ENCODE measurements at regions not wholly inside any gene's neighbourhood (a gene's known extent, or its start where the extent isn't known, plus 50 kb on each side); places are given as distances from the start of the nearest gene placed in this dataset.

- peaks cover 16% of the 10 kb centered on the region for H3K9me3 ChIP-seq (ENCODE audit: low read length)
- no peaks in the 10 kb centered on the region for H3F3A ChIP-seq (ENCODE audit: low read length, unreplicated experiment)
- peaks cover 12% of the 10 kb centered on the region for H3K4me1 ChIP-seq (ENCODE audit: insufficient read depth, low read length)
- ChIA-PET CTCF (no interaction called here), POLR2A (ENCODE audit: unreplicated experiment) (no interaction called here)
- H3K9me2 ChIP-seq (replicated peaks; ENCODE audit: low read length) = no peaks in the 10 kb centered on the region
- no peaks in the 10 kb centered on the region for H3K27me3 ChIP-seq (ENCODE audit: low read length)
- DNase-seq = peak; percentile 38
- no peaks in the 10 kb centered on the region for H3K36me3 ChIP-seq (ENCODE audit: low read depth, low read length)
- ATAC-seq = no peak
- no TSS peak for BruUV-seq (replicated peaks)
- no peak for TF ChIP-seq EZH2 (IDR thresholded peaks at IDR 0.05; ENCODE audit: low read length, unreplicated experiment)
- no peak for TF ChIP-seq EZH2phosphoT487 (IDR thresholded peaks at IDR 0.05; ENCODE audit: borderline replicate concordance, low read length)
- TF ChIP-seq CTCF (conservative IDR thresholded peaks at IDR 0.05; ENCODE audit: low read depth, low read length) = no peak
- H3K4me2 ChIP-seq (ENCODE audit: low read length) = no peak overlapping the region
- H3K9ac ChIP-seq (ENCODE audit: low read length) = no peak overlapping the region
- no peak overlapping the region for H3K27ac ChIP-seq (ENCODE audit: low read length)
- intact Hi-C loops (cut with micrococcal nuclease) = no loop called here
- H3K4me3 ChIP-seq (ENCODE audit: low read length) = no peak overlapping the region
- H2AFZ ChIP-seq (ENCODE audit: low read length) = no peak overlapping the region
- no peaks in the 10 kb centered on the region for H4K20me1 ChIP-seq (ENCODE audit: low read length)
- no peaks in the 10 kb centered on the region for H3K79me2 ChIP-seq (ENCODE audit: low read length)
Observed at GRCh38 chr11:91935120-91935519, 289.5 kb upstream of the FAT3 start.

- no peak for ATAC-seq
- POLR2A ChIA-PET (ENCODE audit: unreplicated experiment) = no interaction called here
Observed at GRCh38 chr11:91932151-91932821, 292.3 kb upstream of the FAT3 start.

GRCh38 chr11:91927448-91927847, 297.2 kb upstream of the FAT3 start:
- ATAC-seq (no peak), DNase-seq (no peak)
- H3K9me3 ChIP-seq (ENCODE audit: low read length) = no peaks in the 10 kb centered on the region; the same call in 1 of the 2 replicates
- H3K27ac ChIP-seq (ENCODE audit: low read length) = no peak overlapping the region
- intact Hi-C loops (cut with micrococcal nuclease) = no loop called here
- no peaks in the 10 kb centered on the region for H3K27me3 ChIP-seq (ENCODE audit: low read length)
- H3K9me2 ChIP-seq (replicated peaks; ENCODE audit: low read length) = no peaks in the 10 kb centered on the region
- H3F3A ChIP-seq (ENCODE audit: low read length, unreplicated experiment) = no peaks in the 10 kb centered on the region
- ChIA-PET CTCF (no interaction called here), POLR2A (ENCODE audit: unreplicated experiment) (no interaction called here)
- no peaks in the 10 kb centered on the region for H4K20me1 ChIP-seq (ENCODE audit: low read length)
- no peak overlapping the region for H3K9ac ChIP-seq (ENCODE audit: low read length)
- H2AFZ ChIP-seq (ENCODE audit: low read length) = no peak overlapping the region
- H3K4me3 ChIP-seq (ENCODE audit: low read length) = no peak overlapping the region
- no TSS peak for BruUV-seq (replicated peaks)
- peaks cover 8% of the 10 kb centered on the region for H3K4me1 ChIP-seq (ENCODE audit: insufficient read depth, low read length)
- no peaks in the 10 kb centered on the region for H3K79me2 ChIP-seq (ENCODE audit: low read length)
- no peaks in the 10 kb centered on the region for H3K36me3 ChIP-seq (ENCODE audit: low read depth, low read length)
- TF ChIP-seq CTCF (conservative IDR thresholded peaks at IDR 0.05; ENCODE audit: low read depth, low read length) (no peak), EZH2phosphoT487 (IDR thresholded peaks at IDR 0.05; ENCODE audit: borderline replicate concordance, low read length) (no peak), EZH2 (IDR thresholded peaks at IDR 0.05; ENCODE audit: low read length, unreplicated experiment) (no peak)
- H3K4me2 ChIP-seq (ENCODE audit: low read length) = no peak overlapping the region

More at GRCh38 chr11:91932151-91932821, 292.3 kb upstream of the FAT3 start:
- H3K79me2 ChIP-seq (ENCODE audit: low read length) = no peaks in the 10 kb centered on the region
- peak overlapping the region; percentile 66 for H3K4me2 ChIP-seq (ENCODE audit: low read length)
- no TSS peak for BruUV-seq (replicated peaks)
- 0 out of 2 replicates have a peak overlapping the region, but pooled peaks have one; percentile 19 for H2AFZ ChIP-seq (ENCODE audit: low read length)
- H3K36me3 ChIP-seq (ENCODE audit: low read depth, low read length) = no peaks in the 10 kb centered on the region
- H3K27ac ChIP-seq (ENCODE audit: low read length) = peak overlapping the region; percentile 39
- H3K9ac ChIP-seq (ENCODE audit: low read length) = no peak overlapping the region
- H3F3A ChIP-seq (ENCODE audit: low read length, unreplicated experiment) = no peaks in the 10 kb centered on the region
- CTCF ChIA-PET = no interaction called here
- H3K9me2 ChIP-seq (replicated peaks; ENCODE audit: low read length) = no peaks in the 10 kb centered on the region
- no peaks in the 10 kb centered on the region for H3K27me3 ChIP-seq (ENCODE audit: low read length)
- peak overlapping the region; percentile 17; the same call in 1 of the 2 replicates for H3K4me3 ChIP-seq (ENCODE audit: low read length)
- peaks cover 16% of the 10 kb centered on the region for H3K9me3 ChIP-seq (ENCODE audit: low read length)
- DNase-seq = peak; percentile 80
- intact Hi-C loops (cut with micrococcal nuclease) = no loop called here
- no peak for TF ChIP-seq EZH2phosphoT487 (IDR thresholded peaks at IDR 0.05; ENCODE audit: borderline replicate concordance, low read length)
- TF ChIP-seq EZH2 (IDR thresholded peaks at IDR 0.05; ENCODE audit: low read length, unreplicated experiment) = no peak
- no peaks in the 10 kb centered on the region for H4K20me1 ChIP-seq (ENCODE audit: low read length)
- H3K4me1 ChIP-seq (ENCODE audit: insufficient read depth, low read length) = peaks cover 12% of the 10 kb centered on the region
